Thyroid gland (tissue), 4 donors: ENCODE measurements at regions not wholly inside any gene's neighbourhood (a gene's known extent, or its start where the extent isn't known, plus 50 kb on each side); places are given as distances from the start of the nearest gene placed in this dataset.

Experiments used
- DNase-seq, 2 donors: peaks; one replicate each; pipeline ENCODE4 v3.0.0-alpha.2; 2019
- H3K27ac ChIP-seq, 3 donors: fragments of 200-600 bp; sonication (generic); 1 replicate in 2 of 3; 2 replicates in 1 of 3; pipeline ENCODE4 v1.5.1; 2016 to 2019; ENCODE audit warnings: mild to moderate bottlenecking in 1 of 3, moderate library complexity in 1 of 3
- H3K27me3 ChIP-seq: fragments of 200-600 bp; sonication (generic); one replicate; pipeline ENCODE4 v1.5.1; 2019
- H3K36me3 ChIP-seq, 2 donors: fragments of 200-600 bp; sonication (generic); one replicate each; pipeline ENCODE4 v1.5.1; 2016 to 2019
- H3K4me1 ChIP-seq, 2 donors: fragments of 200-600 bp; sonication (generic); one replicate each; pipeline ENCODE4 v1.5.1; 2017 to 2019
- H3K4me3 ChIP-seq, 3 donors: fragments of 200-600 bp; sonication (generic); replicated peaks in 1 of 3; 1 replicate in 2 of 3; 2 replicates in 1 of 3; pipeline ENCODE4 v1.5.1; 2016; ENCODE audit warnings: mild to moderate bottlenecking in 1 of 3
- H3K9me3 ChIP-seq: fragments of 200-600 bp; sonication (generic); one replicate; pipeline ENCODE4 v1.5.1; 2017
- POLR2A ChIP-seq, 2 donors: fragments of 450-650 bp; IDR thresholded peaks; one replicate each; pipeline ENCODE4 v1.6.1; 2017; ENCODE audit warnings: antibody characterized with exemption in 2 of 2, mild to moderate bottlenecking in 2 of 2, moderate library complexity in 1 of 2
- WGBS, 2 donors: methylation state at CpG; one replicate each; pipeline ENCODE4 v1.1.5; 2017; 5-methylcytosine and 5-hydroxymethylcytosine counted together
- intact Hi-C: fragments of 100-400 bp; cut with DNase I; formaldehyde crosslinking; loops from one replicate; pipeline ENCODE4 v1.15.1; 2023
- TF ChIP-seq, protein P1 (sequence below), 6 experiments: fragments of 200-600 bp in 3 of 6; fragments of 450-650 bp in 3 of 6; sonication (generic) in 3 of 6; IDR thresholded peaks; one replicate each; pipeline ENCODE4 v1.5.1; 2016 to 2019; ENCODE audit warnings: antibody characterized with exemption in 6 of 6, mild to moderate bottlenecking in 2 of 6, inconsistent platforms in 1 of 6, moderate library complexity in 1 of 6

GRCh38 chrX:22424122-22424915 is 151.6 kb downstream of the CBLL2 start:
- H3K4me1 ChIP-seq, result no peaks in the 10 kb centered on the region
- no peaks in the 10 kb centered on the region for H3K36me3 ChIP-seq
- H3K27ac ChIP-seq, result no peak overlapping the region
- intact Hi-C loops, result no loop called here
- 83 to 87% methylated on average over 2 of the region's 2 CpGs for WGBS, 2 donors
- no peaks in the 10 kb centered on the region for H3K9me3 ChIP-seq
- no peaks in the 10 kb centered on the region for H3K27me3 ChIP-seq
- H3K4me3 ChIP-seq, result no peak overlapping the region
- TF ChIP-seq, protein P1, sequence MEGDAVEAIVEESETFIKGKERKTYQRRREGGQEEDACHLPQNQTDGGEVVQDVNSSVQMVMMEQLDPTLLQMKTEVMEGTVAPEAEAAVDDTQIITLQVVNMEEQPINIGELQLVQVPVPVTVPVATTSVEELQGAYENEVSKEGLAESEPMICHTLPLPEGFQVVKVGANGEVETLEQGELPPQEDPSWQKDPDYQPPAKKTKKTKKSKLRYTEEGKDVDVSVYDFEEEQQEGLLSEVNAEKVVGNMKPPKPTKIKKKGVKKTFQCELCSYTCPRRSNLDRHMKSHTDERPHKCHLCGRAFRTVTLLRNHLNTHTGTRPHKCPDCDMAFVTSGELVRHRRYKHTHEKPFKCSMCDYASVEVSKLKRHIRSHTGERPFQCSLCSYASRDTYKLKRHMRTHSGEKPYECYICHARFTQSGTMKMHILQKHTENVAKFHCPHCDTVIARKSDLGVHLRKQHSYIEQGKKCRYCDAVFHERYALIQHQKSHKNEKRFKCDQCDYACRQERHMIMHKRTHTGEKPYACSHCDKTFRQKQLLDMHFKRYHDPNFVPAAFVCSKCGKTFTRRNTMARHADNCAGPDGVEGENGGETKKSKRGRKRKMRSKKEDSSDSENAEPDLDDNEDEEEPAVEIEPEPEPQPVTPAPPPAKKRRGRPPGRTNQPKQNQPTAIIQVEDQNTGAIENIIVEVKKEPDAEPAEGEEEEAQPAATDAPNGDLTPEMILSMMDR (IDR thresholded peaks at IDR 0.05), result no peak
- TF ChIP-seq POLR2A (IDR thresholded peaks at IDR 0.05), result no peak
- no peak for DNase-seq

DNA sequence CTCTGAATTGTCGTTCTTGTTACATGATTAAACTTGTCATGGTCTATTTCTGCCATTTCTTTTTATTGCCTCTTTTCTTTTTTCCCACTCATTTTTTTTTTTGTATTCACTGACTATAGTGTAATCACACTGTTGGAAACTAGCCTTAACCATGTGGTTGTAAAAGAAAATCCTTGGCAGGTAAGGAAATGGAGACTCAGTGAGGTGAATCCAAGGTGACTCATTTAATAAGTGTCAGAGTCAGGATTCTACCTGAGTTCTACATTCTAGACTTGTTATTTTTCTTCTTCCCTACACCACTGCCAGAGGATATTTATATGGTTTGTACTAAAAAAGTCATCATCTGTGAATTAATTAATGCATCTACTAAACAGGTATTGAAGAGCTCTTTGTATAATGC is 152.2 kb downstream of the CBLL2 start:
- 64 to 97% methylated on average over 1 of the region's 1 CpG for WGBS, 2 donors
- intact Hi-C loops, result no loop called here
- no peak overlapping the region for H3K4me3 ChIP-seq
- TF ChIP-seq, protein P1 (IDR thresholded peaks at IDR 0.05), result no peak
- no peak for TF ChIP-seq POLR2A (IDR thresholded peaks at IDR 0.05)
- DNase-seq, result no peak
- H3K4me1 ChIP-seq, result no peaks in the 10 kb centered on the region
- no peaks in the 10 kb centered on the region for H3K27me3 ChIP-seq
- H3K36me3 ChIP-seq, result no peaks in the 10 kb centered on the region
- no peaks in the 10 kb centered on the region for H3K9me3 ChIP-seq
- H3K27ac ChIP-seq, result no peak overlapping the region

- no peak for DNase-seq
- WGBS, 2 donors, result 88 to 92% methylated on average over 3 of the region's 3 CpGs
- H3K4me3 ChIP-seq, result no peak overlapping the region
- no peaks in the 10 kb centered on the region for H3K4me1 ChIP-seq
- no peaks in the 10 kb centered on the region for H3K27me3 ChIP-seq
- TF ChIP-seq, protein P1 (IDR thresholded peaks at IDR 0.05), result no peak
- TF ChIP-seq POLR2A (IDR thresholded peaks at IDR 0.05), result no peak
- H3K9me3 ChIP-seq, result no peaks in the 10 kb centered on the region
- no peak overlapping the region for H3K27ac ChIP-seq
- intact Hi-C loops, result no loop called here
- H3K36me3 ChIP-seq, result no peaks in the 10 kb centered on the region
These were observed 157.0 kb downstream of the CBLL2 start for GRCh38 chrX:22429704-22430103.

GRCh38 chrX:22430701-22431100 is 158.0 kb downstream of the CBLL2 start:
- TF ChIP-seq, protein P1 (IDR thresholded peaks at IDR 0.05), result no peak
- no peak for TF ChIP-seq POLR2A (IDR thresholded peaks at IDR 0.05)
- Histone ChIP-seq H3K36me3 (no peaks in the 10 kb centered on the region), H3K27ac (no peak overlapping the region), H3K4me3 (no peak overlapping the region), H3K27me3 (no peaks in the 10 kb centered on the region), H3K4me1 (no peaks in the 10 kb centered on the region), H3K9me3 (no peaks in the 10 kb centered on the region)
- 85 to 87% methylated on average over 5 of the region's 5 CpGs for WGBS, 2 donors
- no peak for DNase-seq
- intact Hi-C loops, result no loop called here

GRCh38 chrX:22433292-22434070 is 160.8 kb downstream of the CBLL2 start:
- intact Hi-C loops, result no loop called here
- Histone ChIP-seq H3K9me3 (no peaks in the 10 kb centered on the region), H3K36me3 (no peaks in the 10 kb centered on the region), H3K4me1 (no peaks in the 10 kb centered on the region), H3K27me3 (no peaks in the 10 kb centered on the region), H3K27ac (no peak overlapping the region), H3K4me3 (no peak overlapping the region)
- WGBS, 2 donors, result 86 to 93% methylated on average over 4 to 7 of the region's 12 CpGs
- TF ChIP-seq, protein P1 (IDR thresholded peaks at IDR 0.05), result no peak
- no peak for TF ChIP-seq POLR2A (IDR thresholded peaks at IDR 0.05)
- DNase-seq, result peak in 1 of 2 donors; percentile 1
